Cardiac fibroblast (primary cell): ENCODE measurements at regions not wholly inside any gene's neighbourhood (a gene's known extent, or its start where the extent isn't known, plus 50 kb on each side); places are given as distances from the start of the nearest gene placed in this dataset.
"Not testable (repeated sequence)": the region's sequence is repeated elsewhere in the genome, so short reads cannot be mapped to it uniquely, and the experiment has no call there.

Source experiments
- DNase-seq, 2 donors: peaks; one replicate each; pipeline versions ENCODE4 v3.0.0 to v3.0.0-alpha.2; 2010; ENCODE audit warnings: low read depth in 2 of 2
- H3K4me3 ChIP-seq, 2 donors: replicated peaks in 1 of 2; 1 replicate in 1 of 2; 2 replicates in 1 of 2; pipeline ENCODE4 v1.5.1; 2011; ENCODE audit warnings: low read depth in 2 of 2, low read length in 2 of 2, mild to moderate bottlenecking in 2 of 2, moderate library complexity in 1 of 2

DNA sequence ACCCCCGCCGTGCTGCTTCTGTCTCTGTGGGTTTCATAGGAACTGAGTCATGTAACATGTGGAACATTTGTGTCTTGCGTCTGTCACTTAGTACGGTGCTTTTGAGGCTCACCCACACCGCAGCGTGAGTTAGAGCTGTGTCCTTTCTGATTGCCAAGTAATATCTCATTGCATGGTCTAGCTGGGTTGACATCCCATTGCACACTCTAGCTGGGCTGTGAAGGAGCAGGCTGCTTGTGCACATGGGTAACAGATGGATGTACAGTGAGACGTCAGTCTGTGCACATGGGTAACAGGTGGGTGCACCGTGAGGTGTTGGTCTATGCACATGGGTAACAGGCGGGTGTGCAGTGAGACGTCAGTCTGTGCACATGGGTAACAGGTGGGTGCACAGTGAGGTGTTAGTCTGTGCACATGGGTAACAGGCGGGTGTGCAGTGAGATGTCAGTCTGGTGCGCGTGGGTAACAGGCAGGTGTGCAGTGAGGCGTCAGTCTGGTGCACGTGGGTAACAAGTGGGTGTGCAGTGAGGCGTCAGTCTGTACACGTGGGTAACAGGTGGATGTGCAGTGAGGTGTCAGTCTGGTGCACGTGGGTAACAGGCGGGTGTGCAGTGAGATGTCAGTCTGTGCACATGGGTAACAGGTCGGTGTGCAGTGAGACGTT is 58.5 kb upstream of the METTL9 start:
- H3K4me3 ChIP-seq, DNase-seq: not testable (repeated sequence)

- not testable (repeated sequence) for DNase-seq, H3K4me3 ChIP-seq
Measured at GRCh38 chr16:21541611-21542051, 57.7 kb upstream of the METTL9 start.

- H3K4me3 ChIP-seq, DNase-seq: not testable (repeated sequence)
Measured at GRCh38 chr16:21542075-21542474, 57.3 kb upstream of the METTL9 start.

- not testable (repeated sequence) for DNase-seq, H3K4me3 ChIP-seq
Measured at GRCh38 chr16:21542491-21543124, 56.8 kb upstream of the METTL9 start.

- not testable (repeated sequence) for H3K4me3 ChIP-seq
- peak in 1 of 2 donors; percentile 21 for DNase-seq
Measured at GRCh38 chr16:21543151-21543836, 56.1 kb upstream of the METTL9 start.

DNA sequence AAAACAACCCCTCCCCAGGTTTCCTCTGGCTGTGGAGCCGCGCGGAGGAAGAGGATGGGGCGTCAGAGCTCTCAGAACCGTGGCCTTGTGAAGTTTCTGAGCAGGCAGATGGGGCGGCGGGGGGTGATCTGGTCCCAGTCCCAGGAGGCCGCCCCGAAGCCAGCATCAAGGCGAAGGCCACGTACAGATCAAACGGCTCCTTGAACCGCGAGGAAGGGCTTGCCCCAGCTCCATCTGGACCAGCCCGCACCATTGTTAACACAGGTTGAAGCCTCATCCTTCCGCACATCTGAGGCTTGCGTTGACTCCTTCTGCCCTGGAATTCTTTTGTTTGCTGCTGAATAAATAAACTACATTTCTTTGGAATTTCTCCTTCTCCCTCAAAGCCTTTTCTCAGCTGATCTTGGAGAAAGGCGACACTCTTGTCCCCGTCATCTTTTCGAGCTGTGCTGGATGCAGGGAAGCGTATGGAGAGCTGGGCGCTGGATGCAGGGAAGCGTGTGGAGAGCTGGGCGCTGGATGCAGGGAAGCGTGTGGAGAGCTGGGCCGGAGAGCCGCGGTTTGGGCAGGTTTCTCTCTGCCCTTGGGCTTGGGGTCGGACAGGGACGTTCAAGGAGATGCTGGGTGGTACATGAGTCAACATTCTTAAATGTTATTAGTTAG is 53.6 kb upstream of the METTL9 start:
- not testable (repeated sequence) for DNase-seq, H3K4me3 ChIP-seq

- H3K4me3 ChIP-seq, DNase-seq: not testable (repeated sequence)
Measured at GRCh38 chr16:21549396-21549795, 50.0 kb upstream of the METTL9 start.
